Neural progenitor cell (in vitro differentiated cells): ENCODE measurements at regions not wholly inside any gene's neighbourhood (a gene's known extent, or its start where the extent isn't known, plus 50 kb on each side); places are given as distances from the start of the nearest gene placed in this dataset.

Source experiments
- DNase-seq: peaks from one replicate; pipeline ENCODE4 v3.0.0-alpha.2; 2016; ENCODE audit warnings: low spot score
- H2AFZ ChIP-seq: fragments of 200-600 bp; sonication (generic); replicated peaks from 2 replicates; pipeline ENCODE4 v1.6.1; 2016; ENCODE audit warnings: antibody characterized with exemption
- H3F3A ChIP-seq: fragments of 200-600 bp; sonication (generic); 2 replicates; pipeline ENCODE4 v1.6.1; 2016; ENCODE audit warnings: antibody characterized with exemption, low read depth
- H3K27ac ChIP-seq: fragments of 200-600 bp; sonication (generic); 2 replicates; pipeline ENCODE4 v1.5.1; 2016; ENCODE audit warnings: mild to moderate bottlenecking
- H3K27me3 ChIP-seq: fragments of 200-600 bp; sonication (generic); 2 replicates; pipeline ENCODE4 v1.6.1; 2016; ENCODE audit warnings: mild to moderate bottlenecking, moderate library complexity
- H3K36me3 ChIP-seq: fragments of 200-600 bp; sonication (generic); 2 replicates; pipeline ENCODE4 v1.5.1; 2016
- H3K4me1 ChIP-seq: fragments of 200-600 bp; sonication (generic); 2 replicates; pipeline ENCODE4 v1.6.1; 2016; ENCODE audit warnings: mixed run types
- H3K4me2 ChIP-seq: fragments of 200-600 bp; sonication (generic); 2 replicates; pipeline ENCODE4 v1.6.1; 2016
- H3K4me3 ChIP-seq: fragments of 200-600 bp; sonication (generic); 2 replicates; pipeline ENCODE4 v1.5.1; 2016
- H3K79me2 ChIP-seq: fragments of 200-600 bp; sonication (generic); 2 replicates; pipeline ENCODE4 v1.6.1; 2016; ENCODE audit warnings: low read depth
- H3K9ac ChIP-seq: fragments of 200-600 bp; sonication (generic); 2 replicates; pipeline ENCODE4 v1.6.1; 2016
- H3K9me3 ChIP-seq: fragments of 200-600 bp; sonication (generic); 2 replicates; pipeline ENCODE4 v1.5.1; 2016; ENCODE audit warnings: low read depth
- H4K20me1 ChIP-seq: fragments of 200-600 bp; sonication (generic); 2 replicates; pipeline ENCODE4 v1.6.1; 2016; ENCODE audit warnings: low read depth
- H3K27ac Mint-ChIP-seq: 3 replicates; pipeline ENCODE4 v1.8.0; 2021; ENCODE audit warnings: mixed read lengths
- H3K27me3 Mint-ChIP-seq: 2 replicates; pipeline ENCODE4 v1.8.0; 2022; ENCODE audit warnings: low read depth, mild to moderate bottlenecking, inconsistent platforms, moderate library complexity, mixed read lengths; ENCODE audit not compliant: insufficient read depth
- H3K36me3 Mint-ChIP-seq: 3 replicates; pipeline ENCODE4 v1.8.0; 2021; ENCODE audit warnings: mixed read lengths
- H3K4me1 Mint-ChIP-seq: 3 replicates; pipeline ENCODE4 v1.8.0; 2021; ENCODE audit warnings: mixed read lengths
- H3K4me3 Mint-ChIP-seq: 3 replicates; pipeline ENCODE4 v1.8.0; 2021; ENCODE audit warnings: mild to moderate bottlenecking, moderate library complexity, mixed read lengths
- H3K9me3 Mint-ChIP-seq: 3 replicates; pipeline ENCODE4 v1.8.0; 2020; ENCODE audit warnings: mixed read lengths
- EZH2 ChIP-seq: fragments of 200-600 bp; sonication (generic); IDR thresholded peaks from 2 replicates; pipeline ENCODE4 v1.6.1; 2017; ENCODE audit warnings: antibody characterized with exemption, mild to moderate bottlenecking, moderate library complexity
- EZH2phosphoT487 ChIP-seq: fragments of 200-600 bp; sonication (generic); IDR thresholded peaks from 2 replicates; pipeline ENCODE4 v1.6.1; 2017; ENCODE audit warnings: antibody characterized with exemption
- TF ChIP-seq, protein P1 (sequence below): fragments of 200-600 bp; sonication (generic); IDR thresholded peaks from 2 replicates; pipeline ENCODE4 v1.5.1; 2017; ENCODE audit warnings: antibody characterized with exemption, mild to moderate bottlenecking

- H3K9me3 Mint-ChIP-seq: peaks cover 27% of the 10 kb centered on the region
- H3K27ac ChIP-seq: no peak overlapping the region
- no peak overlapping the region for H3K9ac ChIP-seq
- no peaks in the 10 kb centered on the region for H3K79me2 ChIP-seq
- H3K36me3 ChIP-seq: no peaks in the 10 kb centered on the region
- H2AFZ ChIP-seq: no peak overlapping the region
- peaks cover 12% of the 10 kb centered on the region for H3K4me1 ChIP-seq
- no peak overlapping the region for H3K4me3 ChIP-seq
- H4K20me1 ChIP-seq: no peaks in the 10 kb centered on the region
- H3K9me3 ChIP-seq: no peaks in the 10 kb centered on the region
- peaks cover 2% of the 10 kb centered on the region for H3K27me3 Mint-ChIP-seq
- no peak for DNase-seq
- no peak overlapping the region for H3K27ac Mint-ChIP-seq
- H3K36me3 Mint-ChIP-seq: no peaks in the 10 kb centered on the region
- no peak overlapping the region for H3K4me2 ChIP-seq
- no peaks in the 10 kb centered on the region for H3K27me3 ChIP-seq
- H3K4me1 Mint-ChIP-seq: peaks cover 31% of the 10 kb centered on the region
- no peak overlapping the region for H3K4me3 Mint-ChIP-seq
- TF ChIP-seq EZH2phosphoT487: no peak
- TF ChIP-seq, protein P1, sequence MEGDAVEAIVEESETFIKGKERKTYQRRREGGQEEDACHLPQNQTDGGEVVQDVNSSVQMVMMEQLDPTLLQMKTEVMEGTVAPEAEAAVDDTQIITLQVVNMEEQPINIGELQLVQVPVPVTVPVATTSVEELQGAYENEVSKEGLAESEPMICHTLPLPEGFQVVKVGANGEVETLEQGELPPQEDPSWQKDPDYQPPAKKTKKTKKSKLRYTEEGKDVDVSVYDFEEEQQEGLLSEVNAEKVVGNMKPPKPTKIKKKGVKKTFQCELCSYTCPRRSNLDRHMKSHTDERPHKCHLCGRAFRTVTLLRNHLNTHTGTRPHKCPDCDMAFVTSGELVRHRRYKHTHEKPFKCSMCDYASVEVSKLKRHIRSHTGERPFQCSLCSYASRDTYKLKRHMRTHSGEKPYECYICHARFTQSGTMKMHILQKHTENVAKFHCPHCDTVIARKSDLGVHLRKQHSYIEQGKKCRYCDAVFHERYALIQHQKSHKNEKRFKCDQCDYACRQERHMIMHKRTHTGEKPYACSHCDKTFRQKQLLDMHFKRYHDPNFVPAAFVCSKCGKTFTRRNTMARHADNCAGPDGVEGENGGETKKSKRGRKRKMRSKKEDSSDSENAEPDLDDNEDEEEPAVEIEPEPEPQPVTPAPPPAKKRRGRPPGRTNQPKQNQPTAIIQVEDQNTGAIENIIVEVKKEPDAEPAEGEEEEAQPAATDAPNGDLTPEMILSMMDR: no peak
- no peak for TF ChIP-seq EZH2
- peaks cover 16% of the 10 kb centered on the region for H3F3A ChIP-seq
These were observed 144.2 kb upstream of the NRP1 start for GRCh38 chr10:33478675-33479125.

GRCh38 chr10:33478089-33478674 is 143.7 kb upstream of the NRP1 start:
- Histone ChIP-seq H3K4me1 (peaks cover 9% of the 10 kb centered on the region), H2AFZ (no peak overlapping the region), H3F3A (peaks cover 11% of the 10 kb centered on the region), H3K4me2 (no peak overlapping the region), H3K36me3 (no peaks in the 10 kb centered on the region), H3K9me3 (no peaks in the 10 kb centered on the region), H4K20me1 (no peaks in the 10 kb centered on the region), H3K9ac (no peak overlapping the region), H3K27me3 (no peaks in the 10 kb centered on the region), H3K79me2 (no peaks in the 10 kb centered on the region), H3K4me3 (no peak overlapping the region), H3K27ac (no peak overlapping the region)
- H3K27me3 Mint-ChIP-seq: peaks cover 2% of the 10 kb centered on the region
- peaks cover 26% of the 10 kb centered on the region for H3K4me1 Mint-ChIP-seq
- H3K27ac Mint-ChIP-seq: no peak overlapping the region
- H3K4me3 Mint-ChIP-seq: no peak overlapping the region
- TF ChIP-seq EZH2phosphoT487 (no peak), EZH2 (no peak)
- TF ChIP-seq, protein P1: no peak
- DNase-seq: no peak
- H3K9me3 Mint-ChIP-seq: peaks cover 27% of the 10 kb centered on the region
- H3K36me3 Mint-ChIP-seq: no peaks in the 10 kb centered on the region

GRCh38 chr10:33477291-33478088 is 143.0 kb upstream of the NRP1 start:
- H3K9me3 Mint-ChIP-seq: peaks cover 27% of the 10 kb centered on the region
- no peaks in the 10 kb centered on the region for H3K9me3 ChIP-seq
- H3K27ac ChIP-seq: no peak overlapping the region
- H4K20me1 ChIP-seq: no peaks in the 10 kb centered on the region
- no peak for TF ChIP-seq EZH2
- no peak for TF ChIP-seq EZH2phosphoT487
- TF ChIP-seq, protein P1: no peak
- peaks cover 2% of the 10 kb centered on the region for H3K4me1 ChIP-seq
- no peaks in the 10 kb centered on the region for H3K79me2 ChIP-seq
- H3K27ac Mint-ChIP-seq: no peak overlapping the region
- no peak overlapping the region for H3K9ac ChIP-seq
- no peaks in the 10 kb centered on the region for H3K27me3 ChIP-seq
- no peak for DNase-seq
- H2AFZ ChIP-seq: no peak overlapping the region
- peaks cover 19% of the 10 kb centered on the region for H3K4me1 Mint-ChIP-seq
- H3K4me2 ChIP-seq: no peak overlapping the region
- H3K4me3 ChIP-seq: no peak overlapping the region
- peaks cover 2% of the 10 kb centered on the region for H3K27me3 Mint-ChIP-seq
- H3K36me3 Mint-ChIP-seq: no peaks in the 10 kb centered on the region
- H3K4me3 Mint-ChIP-seq: no peak overlapping the region
- peaks cover 4% of the 10 kb centered on the region for H3F3A ChIP-seq
- H3K36me3 ChIP-seq: no peaks in the 10 kb centered on the region
